Spleen (tissue), 11 donors: ENCODE measurements at regions not wholly inside any gene's neighbourhood (a gene's known extent, or its start where the extent isn't known, plus 50 kb on each side); places are given as distances from the start of the nearest gene placed in this dataset.

Source experiments
- DNase-seq: peaks from one replicate; pipeline ENCODE4 v3.0.0-alpha.2; 2020
- H3K27ac ChIP-seq, 8 donors: fragments of 200-600 bp; sonication (generic) in 7 of 8; 1 replicate in 4 of 8; 2 replicates in 4 of 8; pipeline versions ENCODE4 v1.5.0 to v1.8.0; 2016 to 2021; ENCODE audit warnings: inconsistent platforms in 4 of 8, mild to moderate bottlenecking in 4 of 8, moderate library complexity in 1 of 8
- H3K27me3 ChIP-seq, 7 donors: fragments of 200-600 bp; sonication (generic) in 6 of 7; replicated peaks in 1 of 7; 1 replicate in 4 of 7; 2 replicates in 3 of 7; pipeline versions ENCODE4 v1.5.0 to v1.8.0; 2016 to 2021; ENCODE audit warnings: inconsistent platforms in 3 of 7, mild to moderate bottlenecking in 1 of 7
- H3K36me3 ChIP-seq, 6 donors: fragments of 200-600 bp; sonication (generic) in 5 of 6; 1 replicate in 4 of 6; 2 replicates in 2 of 6; pipeline versions ENCODE4 v1.5.0 to v1.8.0; 2016 to 2021; ENCODE audit warnings: inconsistent platforms in 2 of 6
- H3K4me1 ChIP-seq, 6 donors: fragments of 200-600 bp; sonication (generic) in 5 of 6; 1 replicate in 3 of 6; 2 replicates in 3 of 6; pipeline versions ENCODE4 v1.5.0 to v1.8.0; 2016 to 2021; ENCODE audit warnings: inconsistent platforms in 3 of 6
- H3K4me3 ChIP-seq, 8 donors: fragments of 200-600 bp; sonication (generic) in 7 of 8; 1 replicate in 4 of 8; 2 replicates in 4 of 8; pipeline versions ENCODE4 v1.5.0 to v1.8.0; 2016 to 2021; ENCODE audit warnings: inconsistent platforms in 4 of 8, mild to moderate bottlenecking in 4 of 8, moderate library complexity in 2 of 8
- H3K9me3 ChIP-seq, 8 donors: fragments of 200-600 bp; sonication (generic) in 7 of 8; 1 replicate in 4 of 8; 2 replicates in 4 of 8; pipeline versions ENCODE4 v1.5.0 to v1.8.0; 2016 to 2021; ENCODE audit warnings: inconsistent platforms in 4 of 8
- CTCF ChIP-seq, 11 experiments: fragments of 200-600 bp in 7 of 11; fragments of 450-650 bp in 4 of 11; sonication (generic) in 4 of 11; IDR thresholded peaks in 8 of 11; conservative IDR thresholded peaks in 3 of 11; 1 replicate in 7 of 11; 2 replicates in 4 of 11; pipeline versions ENCODE4 v1.4.0 to v1.8.0; 2016 to 2021; ENCODE audit warnings: antibody characterized with exemption in 11 of 11, inconsistent platforms in 4 of 11, mild to moderate bottlenecking in 1 of 11
- POLR2A ChIP-seq, 3 donors: fragments of 450-650 bp; IDR thresholded peaks; one replicate each; pipeline ENCODE4 v1.5.1; 2017; ENCODE audit warnings: antibody characterized with exemption in 3 of 3, mild to moderate bottlenecking in 1 of 3
- POLR2AphosphoS5 ChIP-seq, 3 donors: sonication (generic); formaldehyde crosslinking; IDR thresholded peaks; one replicate each; pipeline ENCODE4 v1.5.1; 2017; ENCODE audit warnings: antibody characterized with exemption in 3 of 3
- WGBS, 5 donors: extraction: QIAGEN DNeasy Blood & Tissue Kit in 3 of 5; methylation state at CpG; one replicate each; pipeline versions ENCODE4 v1.1.5 to v1.1.7; 2013 to 2018; 5-methylcytosine and 5-hydroxymethylcytosine counted together
- intact Hi-C: fragments of 100-400 bp; cut with DNase I; formaldehyde crosslinking; loops from one replicate; pipeline ENCODE4 v1.15.0; 2023; ENCODE audit warnings: low total_unique reads
- donor health status: healthy with polysubstance abuse.
- donor health status: DM: no; HTN: no; CAD: no; lungs with moderate emphysema.
- donor health status: DM: no; HTN: no; CAD: no.
- donor health status: Bipolar disorder and iron deficiency.
- donor health status: healthy.
- donor health status: DM: no; HTN: no; CAD: no.
- donor health status: DM: yes; HTN: yes; CAD: no.

DNA sequence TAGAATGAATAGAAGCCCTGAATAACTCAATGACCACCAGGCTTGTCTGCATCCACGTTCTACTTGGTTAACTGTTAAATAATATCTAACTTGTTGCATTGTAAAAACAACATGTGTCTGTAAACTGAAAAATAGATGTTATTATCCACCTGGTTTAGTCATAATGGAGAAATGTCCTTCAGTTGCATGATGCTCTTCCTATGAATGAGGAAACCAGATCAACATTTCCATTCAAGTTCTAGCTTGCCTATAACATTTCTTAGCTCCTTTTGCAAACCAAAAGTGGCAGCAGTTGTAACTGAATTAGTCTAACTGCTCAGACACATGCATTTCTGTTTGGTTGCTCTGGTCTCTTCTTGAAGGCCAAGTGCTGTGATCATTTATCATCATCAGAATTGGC, 62.9 kb upstream of the BET1 start:
- no peak overlapping the region for H3K27ac ChIP-seq
- intact Hi-C loops = no loop called here
- peaks cover 0 to 15% (median 1%) of the 10 kb centered on the region in 6 donors for H3K4me1 ChIP-seq
- no peaks in the 10 kb centered on the region for H3K36me3 ChIP-seq
- no peak overlapping the region for H3K4me3 ChIP-seq
- no peak for DNase-seq
- H3K27me3 ChIP-seq = no peaks in the 10 kb centered on the region
- no peak for TF ChIP-seq POLR2AphosphoS5 (IDR thresholded peaks at IDR 0.05)
- no peak for TF ChIP-seq CTCF (IDR thresholded peaks at IDR 0.05 in 8 of 11, conservative IDR thresholded peaks at IDR 0.05 in 3 of 11)
- TF ChIP-seq POLR2A (IDR thresholded peaks at IDR 0.05) = no peak
- 75 to 91% (median 77%) methylated on average over 1 of the region's 1 CpG for WGBS, 5 donors
- no peaks in the 10 kb centered on the region for H3K9me3 ChIP-seq

DNA sequence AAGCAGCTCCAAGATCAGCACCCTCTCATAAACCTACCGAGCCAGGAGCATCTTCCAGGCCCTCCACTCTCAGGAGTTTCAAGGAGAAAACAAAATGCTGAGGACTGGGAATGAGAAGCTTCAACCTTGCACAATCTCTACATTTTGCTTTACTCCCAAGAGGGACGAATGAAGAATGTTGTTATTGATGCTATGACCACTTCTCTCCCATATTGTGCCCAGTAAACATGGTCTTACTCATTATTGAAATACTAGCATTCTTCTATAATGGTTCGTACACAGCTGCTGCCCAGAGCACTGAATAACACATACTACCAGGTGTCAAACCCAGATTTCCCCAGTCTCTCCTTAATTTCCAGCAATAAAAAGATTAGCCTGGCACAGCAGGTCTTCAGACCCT, 63.4 kb upstream of the BET1 start:
- H3K27ac ChIP-seq = no peak overlapping the region
- DNase-seq = no peak
- H3K4me3 ChIP-seq = no peak overlapping the region
- no peaks in the 10 kb centered on the region for H3K9me3 ChIP-seq
- H3K4me1 ChIP-seq = peaks cover 0 to 15% (median 1%) of the 10 kb centered on the region in 6 donors
- H3K27me3 ChIP-seq = no peaks in the 10 kb centered on the region
- WGBS, 5 donors = 81 to 89% (median 86%) methylated on average over 3 of the region's 3 CpGs
- TF ChIP-seq CTCF (IDR thresholded peaks at IDR 0.05 in 8 of 11, conservative IDR thresholded peaks at IDR 0.05 in 3 of 11) = no peak
- no peak for TF ChIP-seq POLR2A (IDR thresholded peaks at IDR 0.05)
- no peak for TF ChIP-seq POLR2AphosphoS5 (IDR thresholded peaks at IDR 0.05)
- H3K36me3 ChIP-seq = no peaks in the 10 kb centered on the region
- intact Hi-C loops = no loop called here

DNA sequence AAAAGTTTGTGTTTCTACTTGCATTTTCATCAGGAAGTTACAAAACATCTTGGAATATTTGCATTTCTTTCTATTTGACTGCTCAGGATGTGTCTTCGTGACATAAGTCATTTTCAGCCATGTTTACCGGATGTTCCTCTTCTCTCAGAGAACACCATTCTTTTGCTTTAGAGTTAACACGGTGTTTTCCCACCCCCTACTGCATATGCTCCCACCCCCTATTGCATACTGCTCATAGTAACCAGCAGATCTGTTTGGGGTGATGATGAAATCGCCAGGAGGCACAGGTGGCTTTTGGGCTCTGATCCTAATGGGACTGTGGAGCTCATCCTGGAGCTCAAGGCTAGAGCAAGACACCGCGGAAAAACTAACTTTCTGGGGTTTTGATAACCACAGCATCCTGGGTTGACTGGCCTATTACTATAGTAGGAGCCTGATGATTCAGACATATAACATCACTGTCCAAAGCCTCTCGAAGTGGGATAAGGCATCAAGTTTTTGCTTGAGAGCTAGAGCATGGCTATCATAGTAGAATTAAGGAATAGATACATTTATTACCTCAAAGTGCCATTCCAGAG, 65.1 kb upstream of the BET1 start:
- Histone ChIP-seq H3K4me3 (no peak overlapping the region), H3K27me3 (no peaks in the 10 kb centered on the region), H3K36me3 (no peaks in the 10 kb centered on the region), H3K4me1 (peaks cover 0 to 15% (median 1%) of the 10 kb centered on the region in 6 donors), H3K27ac (no peak overlapping the region), H3K9me3 (no peaks in the 10 kb centered on the region)
- no peak for TF ChIP-seq POLR2AphosphoS5 (IDR thresholded peaks at IDR 0.05)
- no peak for TF ChIP-seq POLR2A (IDR thresholded peaks at IDR 0.05)
- TF ChIP-seq CTCF (IDR thresholded peaks at IDR 0.05 in 8 of 11, conservative IDR thresholded peaks at IDR 0.05 in 3 of 11) = no peak
- 67 to 77% (median 72%) methylated on average over 7 of the region's 7 CpGs for WGBS, 5 donors
- DNase-seq = no peak
- intact Hi-C loops = no loop called here

DNA sequence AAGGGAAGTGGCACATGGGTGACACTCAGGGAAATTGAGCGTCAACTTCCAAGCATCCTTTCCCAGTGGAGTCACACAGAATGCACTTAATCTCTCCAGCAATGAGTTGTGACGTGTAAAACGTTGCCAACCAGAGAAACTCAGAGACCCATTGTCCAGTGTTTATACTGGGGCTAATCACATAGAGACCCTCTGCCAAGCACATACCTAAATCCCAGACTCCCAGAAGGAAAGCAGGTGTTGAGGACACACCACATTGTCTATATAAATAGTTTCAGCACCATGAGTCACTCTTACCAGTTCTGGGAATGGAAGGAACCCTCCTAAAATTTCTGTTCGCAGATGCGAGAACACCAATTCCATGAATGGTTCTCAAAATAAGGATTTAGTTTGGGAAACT, 76.4 kb upstream of the BET1 start:
- no peaks in the 10 kb centered on the region for H3K27me3 ChIP-seq
- no peaks in the 10 kb centered on the region for H3K4me1 ChIP-seq
- H3K9me3 ChIP-seq = no peaks in the 10 kb centered on the region
- no peak for DNase-seq
- intact Hi-C loops = no loop called here
- no peak overlapping the region for H3K27ac ChIP-seq
- whole genome bisulfite sequencing, 5 donors = 81 to 90% (median 88%) methylated on average over 5 of the region's 5 CpGs
- TF ChIP-seq CTCF (IDR thresholded peaks at IDR 0.05 in 8 of 11, conservative IDR thresholded peaks at IDR 0.05 in 3 of 11) (no peak), POLR2AphosphoS5 (IDR thresholded peaks at IDR 0.05) (no peak)
- no peak overlapping the region for H3K4me3 ChIP-seq
- no peaks in the 10 kb centered on the region for H3K36me3 ChIP-seq
